Lung (tissue), 11 donors: ENCODE measurements at regions not wholly inside any gene's neighbourhood (a gene's known extent, or its start where the extent isn't known, plus 50 kb on each side); places are given as distances from the start of the nearest gene placed in this dataset.

ENCODE experiments used
- ATAC-seq: fragments of 200-7000 bp; cut with Tn5 transposase; one replicate; pipeline ENCODE4 v1.9.1; 2020; ENCODE audit warnings: moderate number of reproducible peaks; ENCODE audit not compliant: insufficient read depth, low FRiP score
- DNase-seq, 3 donors: peaks; one replicate each; pipeline ENCODE4 v3.0.0-alpha.2; 2013 to 2017
- H3K27ac ChIP-seq, 2 donors: one replicate each; pipeline ENCODE4 v1.5.1; 2013; ENCODE audit warnings: mild to moderate bottlenecking in 2 of 2, moderate library complexity in 2 of 2, control low read depth in 1 of 2, inconsistent platforms in 1 of 2, low read depth in 1 of 2, low read length in 1 of 2
- H3K27me3 ChIP-seq, 3 donors: one replicate each; pipeline ENCODE4 v1.5.1; 2013; ENCODE audit warnings: low read length in 2 of 3; ENCODE audit not compliant: control insufficient read depth in 3 of 3, insufficient read depth in 3 of 3
- H3K36me3 ChIP-seq, 4 donors: one replicate each; pipeline ENCODE4 v1.5.1; 2013; ENCODE audit warnings: low read length in 4 of 4, mild to moderate bottlenecking in 1 of 4, moderate library complexity in 1 of 4; ENCODE audit not compliant: control insufficient read depth in 4 of 4, insufficient read depth in 4 of 4
- H3K4me1 ChIP-seq, 5 donors: one replicate each; pipeline ENCODE4 v1.5.1; 2013; ENCODE audit warnings: low read length in 5 of 5, mild to moderate bottlenecking in 2 of 5, moderate library complexity in 1 of 5; ENCODE audit not compliant: control insufficient read depth in 5 of 5, insufficient read depth in 5 of 5
- H3K4me3 ChIP-seq: one replicate; pipeline ENCODE4 v1.5.1; 2013; ENCODE audit warnings: mild to moderate bottlenecking, control low read depth, moderate library complexity
- H3K9ac ChIP-seq, 2 donors: one replicate each; pipeline ENCODE4 v1.5.1; 2013; ENCODE audit warnings: low read length in 2 of 2, control low read depth in 1 of 2; ENCODE audit not compliant: insufficient read depth in 1 of 2
- H3K9me3 ChIP-seq, 4 donors: one replicate each; pipeline ENCODE4 v1.5.1; 2013; ENCODE audit warnings: low read length in 3 of 4, mild to moderate bottlenecking in 1 of 4, moderate library complexity in 1 of 4; ENCODE audit not compliant: control insufficient read depth in 4 of 4, insufficient read depth in 3 of 4
- CTCF ChIP-seq: IDR thresholded peaks from 2 replicates; pipeline ENCODE4 v1.5.1; 2012; ENCODE audit warnings: mild to moderate bottlenecking; ENCODE audit errors: control extremely low read depth, extremely low read depth
- WGBS, 2 donors: extraction: QIAGEN DNeasy Blood & Tissue Kit; methylation state at CpG; one replicate each; pipeline ENCODE4 v1.1.7; 2013; 5-methylcytosine and 5-hydroxymethylcytosine counted together
- donor health status: control.
- donor health status: control.
- donor health status: Bipolar disorder and iron deficiency.
- donor health status: healthy.
- donor health status: DM: yes; HTN: yes; CAD: no.

- Histone ChIP-seq H3K4me1 (no peaks in the 10 kb centered on the region), H3K9me3 (peaks cover 0 to 7% (median 2%) of the 10 kb centered on the region in 4 donors), H3K9ac (no peak overlapping the region), H3K36me3 (no peaks in the 10 kb centered on the region), H3K27me3 (no peaks in the 10 kb centered on the region), H3K27ac (no peak overlapping the region), H3K4me3 (no peak overlapping the region)
- no peak for TF ChIP-seq CTCF
- ATAC-seq: no peak
- 75 to 86% methylated on average over 4 of the region's 4 CpGs for WGBS, 2 donors
- DNase-seq: no peak
Observed at GRCh38 chr15:81987628-81988027, 58.2 kb downstream of the MEX3B start.

GRCh38 chr15:81983497-81983896 is 62.3 kb downstream of the MEX3B start:
- H3K4me3 ChIP-seq: no peak overlapping the region
- no peak for DNase-seq
- peaks cover 0 to 2% (median 0%) of the 10 kb centered on the region in 4 donors for H3K9me3 ChIP-seq
- no peaks in the 10 kb centered on the region for H3K27me3 ChIP-seq
- TF ChIP-seq CTCF: no peak
- ATAC-seq: no peak
- H3K36me3 ChIP-seq: no peaks in the 10 kb centered on the region
- 94% methylated on average over 10 of the region's 10 CpGs for WGBS, 2 donors
- no peak overlapping the region for H3K9ac ChIP-seq
- H3K27ac ChIP-seq: no peak overlapping the region
- peaks cover 0 to 4% (median 0%) of the 10 kb centered on the region in 5 donors for H3K4me1 ChIP-seq

GRCh38 chr15:81982808-81983207 is 63.0 kb downstream of the MEX3B start:
- peaks cover 0 to 2% (median under 1%) of the 10 kb centered on the region in 4 donors for H3K9me3 ChIP-seq

More at GRCh38 chr15:81982808-81983207, 63.0 kb downstream of the MEX3B start:
- peaks cover 0 to 4% (median 0%) of the 10 kb centered on the region in 5 donors for H3K4me1 ChIP-seq
- no peak for TF ChIP-seq CTCF
- no peak overlapping the region for H3K9ac ChIP-seq
- H3K27ac ChIP-seq: no peak overlapping the region
- 93 to 95% methylated on average over 5 of the region's 5 CpGs for WGBS, 2 donors
- H3K27me3 ChIP-seq: no peaks in the 10 kb centered on the region
- H3K4me3 ChIP-seq: no peak overlapping the region
- no peak for DNase-seq
- H3K36me3 ChIP-seq: no peaks in the 10 kb centered on the region
- no peak for ATAC-seq
